GM19468 (cell line): ENCODE measurements at regions not wholly inside any gene's neighbourhood (a gene's known extent, or its start where the extent isn't known, plus 50 kb on each side); places are given as distances from the start of the nearest gene placed in this dataset.

Experiments used
- ATAC-seq: cut with Tn5 transposase; IDR thresholded peaks from one replicate; pipeline ENCODE4 v1.9.1; 2021; ENCODE audit warnings: mild to moderate bottlenecking, moderate library complexity, moderate number of reproducible peaks; ENCODE audit not compliant: unreplicated experiment; ENCODE audit errors: extremely low read depth

DNA sequence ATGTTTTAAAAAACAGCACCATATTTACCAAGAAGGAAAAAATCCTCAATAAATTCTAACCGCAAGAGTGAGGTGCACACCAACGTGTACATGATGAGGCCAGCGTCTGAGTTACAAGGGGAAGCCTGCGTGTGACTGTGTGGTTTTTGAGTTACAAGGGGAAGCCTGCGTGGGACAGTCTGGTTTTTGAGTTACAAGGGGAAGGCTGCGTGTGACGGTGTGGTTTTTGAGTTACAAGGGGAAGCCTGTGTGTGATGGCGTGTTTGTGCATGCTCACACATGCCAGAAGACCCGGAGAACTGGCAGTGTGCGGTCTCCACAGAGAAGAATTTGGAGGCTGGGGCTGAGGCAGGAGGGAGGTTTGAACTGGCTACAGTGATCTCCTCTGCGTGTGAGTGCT, 1376.4 kb downstream of the TBC1D22A start:
- no peak for ATAC-seq

DNA sequence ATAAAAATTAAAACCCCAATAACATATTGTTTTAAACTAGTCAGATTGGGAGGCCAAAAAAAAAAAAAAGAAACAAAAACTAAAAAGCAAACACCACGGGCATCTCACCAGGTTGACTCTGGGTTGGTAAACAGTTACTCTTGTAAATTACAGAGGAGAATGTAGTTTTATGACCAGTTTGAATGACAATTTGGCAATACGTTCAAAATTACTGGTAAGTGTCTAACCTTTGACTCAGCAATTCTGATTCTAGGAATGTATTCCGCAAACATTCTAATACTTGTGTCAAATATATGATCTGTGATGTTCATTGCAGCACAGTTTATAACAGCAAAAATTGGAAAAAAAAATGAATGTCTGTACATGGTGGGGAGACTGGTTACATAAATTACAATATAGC, 1376.0 kb downstream of the TBC1D22A start:
- ATAC-seq = no peak

DNA sequence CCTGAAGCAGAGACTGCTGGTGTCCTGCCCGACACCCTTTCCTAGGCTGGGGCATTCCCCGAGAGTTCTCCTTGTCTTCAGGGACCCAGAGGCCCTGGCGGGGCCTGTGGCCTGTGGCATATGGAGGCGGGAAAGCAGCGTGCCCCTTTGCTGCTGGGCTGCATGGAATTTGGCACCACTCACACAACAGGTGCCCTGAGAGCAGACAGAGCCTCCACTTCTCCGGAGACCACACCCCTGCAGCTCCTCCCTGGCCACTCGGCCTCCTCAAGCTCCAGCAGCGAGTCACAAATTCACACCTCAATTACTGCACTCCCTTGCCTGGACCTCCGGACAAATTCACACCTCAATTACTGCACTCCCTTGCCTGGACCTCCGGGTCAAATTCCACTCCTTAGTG, 1375.2 kb downstream of the TBC1D22A start:
- ATAC-seq = no peak

GRCh38 chr22:48135592-48135991, 1373.1 kb downstream of the TBC1D22A start:
- ATAC-seq = no peak

- ATAC-seq = no peak
Observed at GRCh38 chr22:48125416-48125815, 1363.0 kb downstream of the TBC1D22A start.

- ATAC-seq = no peak
Observed at GRCh38 chr22:48121984-48122383, 1359.5 kb downstream of the TBC1D22A start.

- no peak for ATAC-seq
Observed at GRCh38 chr22:48118654-48119053, 1356.2 kb downstream of the TBC1D22A start.

DNA sequence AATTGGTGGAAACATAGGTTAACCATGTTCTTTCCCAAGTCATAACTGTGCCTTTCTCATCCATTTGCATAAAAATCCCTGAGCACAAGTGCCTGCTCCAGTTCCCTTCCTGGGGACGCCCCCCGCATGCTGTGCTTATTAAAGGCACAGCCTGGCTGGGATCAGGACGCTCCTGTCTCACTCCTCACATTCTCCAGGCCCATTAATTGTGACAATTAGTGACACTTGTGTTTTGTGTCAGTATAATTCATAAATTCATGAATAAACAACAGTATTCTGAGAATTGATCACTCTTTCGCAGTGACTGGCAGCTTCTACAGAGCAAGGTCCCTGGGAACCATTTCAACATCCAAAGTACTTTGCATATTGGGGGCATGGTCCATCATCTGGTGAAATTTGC, 1354.4 kb downstream of the TBC1D22A start:
- ATAC-seq = no peak

- ATAC-seq = no peak
Observed at GRCh38 chr22:48112687-48113521, 1350.5 kb downstream of the TBC1D22A start.

DNA sequence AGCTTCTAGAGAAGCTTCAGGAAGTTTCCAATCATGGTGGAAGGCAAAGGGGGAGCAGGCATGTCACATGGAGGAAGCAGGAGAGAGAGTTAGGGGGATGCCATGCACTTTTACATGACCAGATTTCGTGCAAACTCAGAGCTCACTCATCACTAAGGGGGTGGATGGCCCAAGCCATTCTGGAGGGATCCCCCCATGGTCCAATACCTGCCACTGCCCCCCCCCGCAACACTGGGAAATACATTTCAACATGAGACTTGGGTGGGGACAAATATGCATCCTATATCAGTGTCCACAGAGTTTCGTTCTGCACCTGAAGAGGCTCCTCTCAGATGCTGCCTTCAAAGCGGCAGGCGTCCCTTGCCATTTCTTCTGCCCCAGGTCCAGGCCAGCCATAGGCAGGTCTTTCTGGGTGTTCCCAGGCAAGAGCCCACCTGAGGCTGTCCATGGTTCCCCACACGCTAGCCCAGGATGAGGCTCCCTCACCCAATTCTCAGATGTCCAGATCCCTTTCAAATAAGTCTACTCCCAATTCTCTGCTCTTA, 1344.3 kb downstream of the TBC1D22A start:
- no peak for ATAC-seq

DNA sequence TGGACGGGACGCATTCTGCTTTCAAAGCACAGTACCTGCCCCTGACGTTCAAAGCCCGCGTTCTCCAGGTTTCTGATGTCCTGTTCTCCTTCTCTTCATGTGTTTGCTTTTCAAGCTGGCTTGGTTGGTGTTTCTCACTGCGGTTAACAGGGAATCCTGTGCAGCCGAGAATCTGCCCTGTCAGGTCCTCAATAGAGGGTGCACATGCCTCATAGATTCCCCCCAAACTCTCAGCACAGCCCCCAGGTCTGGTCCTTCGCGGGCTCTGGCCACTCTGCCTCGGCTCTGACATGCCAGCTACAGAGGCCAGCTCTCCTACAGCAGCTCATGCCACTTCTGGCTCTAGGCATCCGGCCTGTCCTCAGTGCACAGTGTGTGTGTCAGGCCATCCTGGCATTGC, 1343.8 kb downstream of the TBC1D22A start:
- no peak for ATAC-seq

DNA sequence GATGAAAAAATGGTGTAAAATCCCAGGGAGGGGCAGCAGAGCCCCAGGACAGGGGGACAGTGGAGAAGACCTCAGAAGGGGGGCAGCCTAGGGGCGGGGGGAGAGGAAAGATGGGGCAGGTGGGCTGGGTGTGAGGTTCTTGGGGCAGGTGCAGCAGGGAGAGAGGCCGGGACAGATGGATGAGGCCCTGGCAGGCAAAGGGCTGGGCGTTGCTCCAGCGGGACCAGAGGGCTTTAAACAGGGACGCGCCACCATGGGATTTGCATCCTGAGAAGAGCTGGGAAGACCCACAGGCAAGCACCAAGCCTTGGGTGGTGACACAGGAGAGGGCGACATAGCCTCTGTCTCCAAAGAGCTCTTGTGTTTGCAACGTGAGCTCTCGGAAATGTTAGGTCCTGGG, 1342.8 kb downstream of the TBC1D22A start:
- ATAC-seq = no peak

GRCh38 chr22:48104766-48105165, 1342.3 kb downstream of the TBC1D22A start:
- ATAC-seq = no peak

DNA sequence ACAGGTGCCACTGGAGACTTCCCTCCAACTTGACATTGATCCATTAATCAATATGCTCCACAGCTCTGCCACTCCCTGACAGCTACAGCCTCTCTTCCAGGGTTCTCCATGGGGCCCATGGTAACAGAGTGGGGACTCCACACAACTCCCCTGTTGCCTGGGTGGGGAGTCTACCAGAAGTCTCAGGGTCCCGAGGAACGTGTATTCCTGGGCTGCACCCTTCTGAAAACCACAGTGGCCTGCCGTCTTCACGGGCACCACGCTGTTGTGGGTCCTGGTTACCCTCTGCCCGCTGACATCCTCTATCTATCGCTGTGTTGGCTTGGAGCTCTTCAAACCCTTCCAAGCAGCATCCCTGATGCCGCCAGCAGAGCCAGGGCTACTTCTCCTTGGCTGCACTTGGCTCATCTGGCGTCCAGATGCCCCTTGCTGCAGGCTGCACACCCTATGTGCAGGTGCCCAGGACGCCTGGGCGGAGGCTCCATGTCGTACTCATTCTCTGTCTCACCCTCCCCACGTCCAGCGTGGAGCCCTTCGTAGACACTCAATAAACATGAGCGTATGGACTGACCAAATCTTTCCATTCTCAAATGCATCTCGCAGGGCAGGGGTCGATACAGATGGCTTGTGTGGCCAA, 1341.8 kb downstream of the TBC1D22A start:
- no peak for ATAC-seq

GRCh38 chr22:48103126-48103875, 1340.9 kb downstream of the TBC1D22A start:
- no peak for ATAC-seq

GRCh38 chr22:48102581-48102980, 1340.1 kb downstream of the TBC1D22A start:
- ATAC-seq = no peak

GRCh38 chr22:48101704-48102103, 1339.3 kb downstream of the TBC1D22A start:
- ATAC-seq = no peak

- no peak for ATAC-seq
Observed at GRCh38 chr22:48100685-48101417, 1338.4 kb downstream of the TBC1D22A start.

GRCh38 chr22:48099671-48100070, 1337.2 kb downstream of the TBC1D22A start:
- ATAC-seq = no peak

DNA sequence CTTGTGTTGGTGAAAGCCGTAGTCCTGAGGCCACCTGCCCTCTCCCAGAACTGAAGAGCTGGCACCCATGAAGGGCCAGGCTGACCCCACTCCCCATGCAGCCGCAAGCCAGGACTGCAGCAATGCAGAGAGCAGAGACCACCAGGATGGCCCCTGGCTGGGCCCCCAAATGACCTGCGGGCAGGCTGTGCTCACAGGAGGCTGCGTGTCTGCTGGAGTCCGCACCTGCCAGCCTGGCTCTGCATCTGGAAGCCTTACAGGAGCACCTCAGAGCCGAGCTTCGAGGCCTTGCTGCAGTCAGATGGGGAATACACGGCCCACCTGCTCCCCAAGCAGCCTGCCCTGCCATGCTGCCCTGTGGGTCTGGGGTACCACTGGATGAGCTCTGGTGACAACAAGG, 1336.8 kb downstream of the TBC1D22A start:
- no peak for ATAC-seq
